Thoracic aorta (tissue), 2 donors: ENCODE measurements at regions not wholly inside any gene's neighbourhood (a gene's known extent, or its start where the extent isn't known, plus 50 kb on each side); places are given as distances from the start of the nearest gene placed in this dataset.
A peak's percentile ranks its signal among the peaks of the same experiment; 100 is the strongest.
"Not testable (repeated sequence)": the region's sequence is repeated elsewhere in the genome, so short reads cannot be mapped to it uniquely, and the experiment has no call there.

ENCODE experiments used
- ATAC-seq: fragments of 150-250 bp; one replicate; pipeline ENCODE4 v1.8.0; 2017; ENCODE audit warnings: low read depth; ENCODE audit not compliant: insufficient number of reproducible peaks, low FRiP score
- DNase-seq: peaks from one replicate; pipeline ENCODE4 v3.0.0-alpha.2; 2020; ENCODE audit warnings: low spot score
- H3K27ac ChIP-seq, 2 donors: fragments of 200-600 bp; sonication (generic); 1 replicate in 1 of 2; 2 replicates in 1 of 2; pipeline ENCODE4 v1.5.1; 2016; ENCODE audit warnings: mild to moderate bottlenecking in 2 of 2, moderate library complexity in 2 of 2
- H3K27me3 ChIP-seq: fragments of 200-600 bp; sonication (generic); replicated peaks from 2 replicates; pipeline ENCODE4 v1.6.0; 2016; ENCODE audit warnings: mild to moderate bottlenecking; ENCODE audit not compliant: insufficient read depth
- H3K36me3 ChIP-seq: fragments of 200-600 bp; sonication (generic); one replicate; pipeline ENCODE4 v1.5.1; 2016
- H3K4me1 ChIP-seq, 2 donors: fragments of 200-600 bp; sonication (generic); 1 replicate in 1 of 2; 2 replicates in 1 of 2; pipeline versions ENCODE4 v1.5.1 to v1.6.0; 2016; ENCODE audit warnings: low read depth in 2 of 2, mild to moderate bottlenecking in 1 of 2; ENCODE audit not compliant: control insufficient read depth in 1 of 2
- H3K4me3 ChIP-seq: fragments of 200-600 bp; sonication (generic); 2 replicates; pipeline ENCODE4 v1.5.1; 2016; ENCODE audit warnings: mild to moderate bottlenecking
- H3K9me3 ChIP-seq: fragments of 200-600 bp; sonication (generic); 2 replicates; pipeline ENCODE4 v1.5.1; 2016
- TF ChIP-seq, protein P1 (sequence below): fragments of 200-600 bp; sonication (generic); IDR thresholded peaks from one replicate; pipeline ENCODE4 v1.5.1; 2019; ENCODE audit warnings: antibody characterized with exemption

DNA sequence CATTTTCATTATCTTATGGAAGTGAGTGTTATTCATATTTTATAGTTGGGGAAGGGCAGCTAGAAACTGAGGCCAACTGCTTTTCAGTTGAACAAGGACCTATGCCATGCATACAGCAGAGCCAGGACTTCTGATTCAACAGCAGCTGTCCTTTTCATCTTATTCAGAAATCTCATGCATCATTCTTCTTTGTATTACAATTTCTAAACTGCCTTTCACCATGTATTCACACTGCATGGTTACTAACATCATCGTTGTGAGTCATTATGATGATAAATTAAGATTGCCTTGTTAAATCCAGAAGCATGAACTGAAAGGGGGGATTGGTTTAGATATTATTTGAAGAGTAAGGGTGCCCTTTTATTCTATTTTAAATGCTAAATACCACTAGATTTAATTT lies 1470.1 kb upstream of the GOT2 start:
- no peak overlapping the region for H3K4me3 ChIP-seq
- H3K27me3 ChIP-seq: no peaks in the 10 kb centered on the region
- no peaks in the 10 kb centered on the region for H3K36me3 ChIP-seq
- H3K9me3 ChIP-seq: no peaks in the 10 kb centered on the region
- ATAC-seq: no peak
- H3K4me1 ChIP-seq: no peaks in the 10 kb centered on the region
- no peak overlapping the region for H3K27ac ChIP-seq
- DNase-seq: no peak
- TF ChIP-seq, protein P1, sequence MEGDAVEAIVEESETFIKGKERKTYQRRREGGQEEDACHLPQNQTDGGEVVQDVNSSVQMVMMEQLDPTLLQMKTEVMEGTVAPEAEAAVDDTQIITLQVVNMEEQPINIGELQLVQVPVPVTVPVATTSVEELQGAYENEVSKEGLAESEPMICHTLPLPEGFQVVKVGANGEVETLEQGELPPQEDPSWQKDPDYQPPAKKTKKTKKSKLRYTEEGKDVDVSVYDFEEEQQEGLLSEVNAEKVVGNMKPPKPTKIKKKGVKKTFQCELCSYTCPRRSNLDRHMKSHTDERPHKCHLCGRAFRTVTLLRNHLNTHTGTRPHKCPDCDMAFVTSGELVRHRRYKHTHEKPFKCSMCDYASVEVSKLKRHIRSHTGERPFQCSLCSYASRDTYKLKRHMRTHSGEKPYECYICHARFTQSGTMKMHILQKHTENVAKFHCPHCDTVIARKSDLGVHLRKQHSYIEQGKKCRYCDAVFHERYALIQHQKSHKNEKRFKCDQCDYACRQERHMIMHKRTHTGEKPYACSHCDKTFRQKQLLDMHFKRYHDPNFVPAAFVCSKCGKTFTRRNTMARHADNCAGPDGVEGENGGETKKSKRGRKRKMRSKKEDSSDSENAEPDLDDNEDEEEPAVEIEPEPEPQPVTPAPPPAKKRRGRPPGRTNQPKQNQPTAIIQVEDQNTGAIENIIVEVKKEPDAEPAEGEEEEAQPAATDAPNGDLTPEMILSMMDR: no peak

- no peaks in the 10 kb centered on the region for H3K36me3 ChIP-seq
- no peaks in the 10 kb centered on the region for H3K4me1 ChIP-seq
- ATAC-seq: no peak
- no peaks in the 10 kb centered on the region for H3K9me3 ChIP-seq
- H3K27ac ChIP-seq: no peak overlapping the region
- H3K27me3 ChIP-seq: no peaks in the 10 kb centered on the region
- DNase-seq: no peak
- TF ChIP-seq, protein P1: peak; percentile 12
- H3K4me3 ChIP-seq: no peak overlapping the region
Measured at GRCh38 chr16:60203525-60204124, 1469.5 kb upstream of the GOT2 start.

- not testable (repeated sequence) for H3K27ac ChIP-seq, H3K36me3 ChIP-seq, H3K27me3 ChIP-seq, H3K4me3 ChIP-seq, DNase-seq, H3K4me1 ChIP-seq, ATAC-seq, H3K9me3 ChIP-seq
Measured at GRCh38 chr16:60200729-60201128, 1466.6 kb upstream of the GOT2 start.

GRCh38 chr16:60200161-60200560 lies 1466.0 kb upstream of the GOT2 start:
- no peaks in the 10 kb centered on the region for H3K9me3 ChIP-seq
- no peak for ATAC-seq
- DNase-seq: no peak
- H3K27me3 ChIP-seq: no peaks in the 10 kb centered on the region
- no peaks in the 10 kb centered on the region for H3K4me1 ChIP-seq
- H3K4me3 ChIP-seq: no peak overlapping the region
- no peaks in the 10 kb centered on the region for H3K36me3 ChIP-seq
- TF ChIP-seq, protein P1: no peak
- H3K27ac ChIP-seq: no peak overlapping the region

DNA sequence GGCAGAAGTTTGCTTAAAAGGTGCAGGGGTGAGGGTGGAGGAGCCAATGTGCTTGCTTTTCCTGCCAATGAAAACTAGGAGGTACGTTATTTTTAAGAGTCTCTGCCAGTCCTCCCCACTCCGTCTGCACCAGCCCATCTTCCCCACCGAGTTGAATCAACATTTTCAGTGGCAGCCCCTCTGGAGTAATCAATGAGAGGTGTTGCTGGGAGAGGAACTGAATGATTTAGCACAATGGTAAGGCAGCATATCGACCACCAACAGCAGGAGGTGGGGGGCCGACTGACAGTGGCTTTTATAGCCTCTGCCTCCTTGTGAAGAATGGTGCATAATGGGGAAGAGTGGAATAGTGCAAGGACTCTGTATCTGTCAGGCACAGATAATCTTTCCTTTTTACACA lies 1465.0 kb upstream of the GOT2 start:
- TF ChIP-seq, protein P1: no peak
- H3K4me3 ChIP-seq: no peak overlapping the region
- H3K4me1 ChIP-seq: no peaks in the 10 kb centered on the region
- no peak for ATAC-seq
- no peak overlapping the region for H3K27ac ChIP-seq
- no peaks in the 10 kb centered on the region for H3K36me3 ChIP-seq
- H3K9me3 ChIP-seq: no peaks in the 10 kb centered on the region
- no peaks in the 10 kb centered on the region for H3K27me3 ChIP-seq
- no peak for DNase-seq

DNA sequence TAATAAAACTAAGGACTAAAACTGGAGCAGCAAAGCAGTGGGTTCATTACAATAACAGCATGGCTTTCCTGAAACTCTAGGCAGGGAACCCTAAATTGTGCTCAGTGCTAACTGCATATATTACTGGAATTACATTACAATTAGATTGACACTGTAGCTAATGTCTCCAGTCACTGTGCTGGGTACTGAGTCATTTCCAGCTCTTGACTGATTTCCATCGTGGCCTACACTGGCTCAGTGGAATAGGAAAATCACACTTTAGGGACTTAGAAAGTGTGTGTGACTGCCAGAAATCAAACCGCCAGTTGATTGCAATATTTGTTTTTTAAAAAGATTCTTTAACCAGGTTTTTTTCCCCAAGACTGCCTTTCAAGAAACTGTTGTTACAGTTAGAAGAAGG lies 1447.4 kb upstream of the GOT2 start:
- Histone ChIP-seq H3K27ac (no peak overlapping the region), H3K4me1 (no peaks in the 10 kb centered on the region), H3K36me3 (no peaks in the 10 kb centered on the region)

More for the DNA sequence above, 1447.4 kb upstream of the GOT2 start:
- H3K9me3 ChIP-seq: no peaks in the 10 kb centered on the region
- TF ChIP-seq, protein P1: no peak
- ATAC-seq (no peak), DNase-seq (no peak)
- no peaks in the 10 kb centered on the region for H3K27me3 ChIP-seq
- no peak overlapping the region for H3K4me3 ChIP-seq
